GM21576 (cell line): ENCODE measurements at regions not wholly inside any gene's neighbourhood (a gene's known extent, or its start where the extent isn't known, plus 50 kb on each side); places are given as distances from the start of the nearest gene placed in this dataset.
"Not testable (repeated sequence)": the region's sequence is repeated elsewhere in the genome, so short reads cannot be mapped to it uniquely, and the experiment has no call there.

Source experiments
- ATAC-seq: cut with Tn5 transposase; IDR thresholded peaks from one replicate; pipeline ENCODE4 v1.9.1; 2021; ENCODE audit warnings: mild to moderate bottlenecking, moderate library complexity; ENCODE audit not compliant: unreplicated experiment

GRCh38 chr20:50325215-50325614 lies 134.6 kb downstream of the CEBPB start:
- no peak for ATAC-seq

GRCh38 chr20:50325651-50326050 lies 135.0 kb downstream of the CEBPB start:
- ATAC-seq: no peak

- ATAC-seq: no peak
Observed at GRCh38 chr20:50327666-50328065, 137.0 kb downstream of the CEBPB start.

- no peak for ATAC-seq
Observed at GRCh38 chr20:50328222-50328979, 137.8 kb downstream of the CEBPB start.

GRCh38 chr20:50328996-50329898 lies 138.6 kb downstream of the CEBPB start:
- no peak for ATAC-seq

GRCh38 chr20:50329981-50330503 lies 139.4 kb downstream of the CEBPB start:
- no peak for ATAC-seq

- no peak for ATAC-seq
Observed at GRCh38 chr20:50330504-50331313, 140.1 kb downstream of the CEBPB start.

GRCh38 chr20:50331469-50332363 lies 141.1 kb downstream of the CEBPB start:
- ATAC-seq: no peak

GRCh38 chr20:50332491-50332980 lies 141.9 kb downstream of the CEBPB start:
- no peak for ATAC-seq

GRCh38 chr20:50333131-50333670 lies 142.6 kb downstream of the CEBPB start:
- no peak for ATAC-seq

- no peak for ATAC-seq
Observed at GRCh38 chr20:50333812-50334211, 143.2 kb downstream of the CEBPB start.

- ATAC-seq: not testable (repeated sequence)
Observed at GRCh38 chr20:50334512-50334911, 143.9 kb downstream of the CEBPB start.

- no peak for ATAC-seq
Observed at GRCh38 chr20:50335105-50335504, 144.5 kb downstream of the CEBPB start.

- no peak for ATAC-seq
Observed at GRCh38 chr20:50335866-50336265, 145.2 kb downstream of the CEBPB start.

GRCh38 chr20:50336661-50337060 lies 146.0 kb downstream of the CEBPB start:
- ATAC-seq: no peak

GRCh38 chr20:50337521-50338466 lies 147.2 kb downstream of the CEBPB start:
- ATAC-seq: no peak

GRCh38 chr20:50338479-50339391 lies 148.1 kb downstream of the CEBPB start:
- peak; percentile 46 for ATAC-seq
